Chondrocyte (in vitro differentiated cells): ENCODE measurements at regions not wholly inside any gene's neighbourhood (a gene's known extent, or its start where the extent isn't known, plus 50 kb on each side); places are given as distances from the start of the nearest gene placed in this dataset.
"Not testable (repeated sequence)": the region's sequence is repeated elsewhere in the genome, so short reads cannot be mapped to it uniquely, and the experiment has no call there.

Experiments
- DNase-seq: peaks from one replicate; pipeline ENCODE4 v3.0.0; 2021; ENCODE audit warnings: mixed read lengths, low spot score
- H3K27ac Mint-ChIP-seq: one replicate; pipeline ENCODE4 v1.8.0; 2021; ENCODE audit warnings: mild to moderate bottlenecking, moderate library complexity, mixed read lengths; ENCODE audit not compliant: unreplicated experiment
- H3K27me3 Mint-ChIP-seq: 2 replicates; pipeline ENCODE4 v1.8.0; 2021; ENCODE audit warnings: low read depth, mixed read lengths
- H3K36me3 Mint-ChIP-seq: 2 replicates; pipeline ENCODE4 v1.8.0; 2021; ENCODE audit warnings: low read depth, mixed read lengths
- H3K4me1 Mint-ChIP-seq: 2 replicates; pipeline ENCODE4 v1.8.0; 2021; ENCODE audit warnings: low read depth, mild to moderate bottlenecking, mixed read lengths
- H3K4me3 Mint-ChIP-seq: one replicate; pipeline ENCODE4 v1.8.0; 2021; ENCODE audit warnings: mild to moderate bottlenecking, moderate library complexity, mixed read lengths; ENCODE audit not compliant: unreplicated experiment
- H3K9me3 Mint-ChIP-seq: 2 replicates; pipeline ENCODE4 v1.8.0; 2021; ENCODE audit warnings: low read depth, mixed read lengths
- TF ChIP-seq, protein P1 (sequence below): fragments of 200-600 bp; sonication (generic); IDR thresholded peaks from 2 replicates; pipeline ENCODE4 v1.5.0; 2021; ENCODE audit warnings: antibody characterized with exemption, mild to moderate bottlenecking, moderate library complexity

DNA sequence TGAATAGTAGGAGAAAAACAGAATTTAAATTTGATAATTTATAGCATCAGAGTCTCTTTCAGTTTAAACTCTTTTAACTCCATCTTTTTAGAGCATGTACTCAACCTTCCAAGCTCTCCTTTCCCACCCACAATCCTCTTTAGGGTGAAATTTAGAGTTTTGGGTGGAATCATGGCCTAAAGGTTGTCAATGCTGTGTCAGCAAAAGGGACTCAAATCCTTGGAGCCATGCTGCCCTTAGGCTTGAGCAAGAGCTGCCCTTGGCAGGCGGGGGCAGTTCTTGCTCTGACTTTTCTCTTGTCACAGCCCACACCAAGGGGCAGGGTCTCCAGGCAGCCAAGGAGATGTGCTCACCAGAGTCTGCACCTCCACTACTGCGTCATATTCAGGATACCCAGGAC, 102.4 kb downstream of the MTX3 start:
- Mint-ChIP-seq H3K9me3 (peaks cover 9% of the 10 kb centered on the region), H3K4me3 (no peak overlapping the region), H3K36me3 (no peaks in the 10 kb centered on the region), H3K27me3 (peaks cover 26% of the 10 kb centered on the region), H3K4me1 (no peaks in the 10 kb centered on the region), H3K27ac (no peak overlapping the region)
- TF ChIP-seq, protein P1, sequence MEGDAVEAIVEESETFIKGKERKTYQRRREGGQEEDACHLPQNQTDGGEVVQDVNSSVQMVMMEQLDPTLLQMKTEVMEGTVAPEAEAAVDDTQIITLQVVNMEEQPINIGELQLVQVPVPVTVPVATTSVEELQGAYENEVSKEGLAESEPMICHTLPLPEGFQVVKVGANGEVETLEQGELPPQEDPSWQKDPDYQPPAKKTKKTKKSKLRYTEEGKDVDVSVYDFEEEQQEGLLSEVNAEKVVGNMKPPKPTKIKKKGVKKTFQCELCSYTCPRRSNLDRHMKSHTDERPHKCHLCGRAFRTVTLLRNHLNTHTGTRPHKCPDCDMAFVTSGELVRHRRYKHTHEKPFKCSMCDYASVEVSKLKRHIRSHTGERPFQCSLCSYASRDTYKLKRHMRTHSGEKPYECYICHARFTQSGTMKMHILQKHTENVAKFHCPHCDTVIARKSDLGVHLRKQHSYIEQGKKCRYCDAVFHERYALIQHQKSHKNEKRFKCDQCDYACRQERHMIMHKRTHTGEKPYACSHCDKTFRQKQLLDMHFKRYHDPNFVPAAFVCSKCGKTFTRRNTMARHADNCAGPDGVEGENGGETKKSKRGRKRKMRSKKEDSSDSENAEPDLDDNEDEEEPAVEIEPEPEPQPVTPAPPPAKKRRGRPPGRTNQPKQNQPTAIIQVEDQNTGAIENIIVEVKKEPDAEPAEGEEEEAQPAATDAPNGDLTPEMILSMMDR: no peak
- no peak for DNase-seq

DNA sequence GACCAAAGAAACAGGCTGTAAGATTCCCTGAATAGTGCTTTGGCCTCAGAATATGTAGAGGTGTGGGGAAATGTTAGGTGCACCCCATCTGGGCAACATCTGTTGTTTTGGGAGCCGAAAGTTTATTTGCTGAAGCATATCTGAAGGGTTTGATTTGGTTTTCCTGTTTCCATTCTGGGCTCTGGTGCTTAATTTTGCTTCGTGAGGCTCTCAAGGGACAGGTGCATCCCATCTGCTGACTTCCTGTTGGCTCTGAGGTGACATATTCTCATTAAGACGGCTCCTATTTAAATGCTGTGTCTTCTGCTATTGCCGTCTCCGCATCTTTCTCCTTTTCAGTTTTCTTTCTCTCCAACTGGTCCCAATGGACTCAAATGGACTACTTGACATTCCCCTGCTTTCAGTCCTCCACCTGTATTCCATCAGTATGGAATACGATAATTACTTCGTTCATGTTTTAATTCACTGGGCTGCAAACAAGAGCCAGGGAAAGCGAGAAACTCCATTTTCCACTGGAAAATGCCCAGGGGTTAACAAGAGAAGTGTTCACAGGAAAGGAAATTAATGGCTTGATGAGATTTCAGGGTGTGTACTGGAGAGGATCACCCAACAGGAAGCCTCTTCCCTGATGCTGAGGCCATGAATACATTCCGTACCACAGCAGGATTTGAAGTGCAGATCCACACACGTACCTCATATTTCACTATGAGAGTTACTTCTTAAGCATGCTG, 104.0 kb downstream of the MTX3 start:
- Mint-ChIP-seq H3K27me3 (peaks cover 17% of the 10 kb centered on the region), H3K4me1 (no peaks in the 10 kb centered on the region), H3K9me3 (peaks cover 9% of the 10 kb centered on the region), H3K27ac (no peak overlapping the region), H3K36me3 (no peaks in the 10 kb centered on the region), H3K4me3 (no peak overlapping the region)
- no peak for DNase-seq
- TF ChIP-seq, protein P1: no peak

- no peak overlapping the region for H3K27ac Mint-ChIP-seq
- H3K27me3 Mint-ChIP-seq: peaks cover 21% of the 10 kb centered on the region
- H3K4me3 Mint-ChIP-seq: no peak overlapping the region
- no peaks in the 10 kb centered on the region for H3K36me3 Mint-ChIP-seq
- TF ChIP-seq, protein P1: no peak
- peaks cover 9% of the 10 kb centered on the region for H3K9me3 Mint-ChIP-seq
- DNase-seq: no peak
- no peaks in the 10 kb centered on the region for H3K4me1 Mint-ChIP-seq
These were observed 104.6 kb downstream of the MTX3 start for GRCh38 chr5:79886456-79886855.

DNA sequence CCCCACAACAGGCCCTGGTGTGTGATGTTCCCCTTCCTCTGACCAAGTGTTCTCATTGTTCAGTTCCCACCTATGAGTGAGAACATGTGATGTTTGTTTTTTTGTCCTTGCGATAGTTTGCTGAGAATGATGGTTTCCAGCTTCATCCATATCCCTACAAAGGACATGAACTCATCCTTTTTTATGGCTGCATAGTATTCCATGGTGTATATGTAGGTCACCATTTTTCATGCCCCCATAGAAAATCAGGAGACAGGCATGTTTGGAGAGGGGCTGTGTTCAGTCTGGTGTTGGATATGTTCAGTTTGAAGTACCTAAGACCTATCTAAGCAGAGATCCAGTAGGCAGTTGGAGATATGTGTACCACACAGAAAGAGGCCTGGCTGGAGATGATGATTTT, 111.2 kb downstream of the MTX3 start:
- H3K27ac Mint-ChIP-seq, H3K36me3 Mint-ChIP-seq, DNase-seq, H3K9me3 Mint-ChIP-seq, H3K4me3 Mint-ChIP-seq: not testable (repeated sequence)
- Mint-ChIP-seq H3K27me3 (peaks cover 18% of the 10 kb centered on the region), H3K4me1 (peaks cover 26% of the 10 kb centered on the region)

GRCh38 chr5:79878721-79879336, 112.2 kb downstream of the MTX3 start:
- no peaks in the 10 kb centered on the region for H3K36me3 Mint-ChIP-seq
- peaks cover 12% of the 10 kb centered on the region for H3K27me3 Mint-ChIP-seq
- H3K27ac Mint-ChIP-seq: no peak overlapping the region
- DNase-seq: no peak
- TF ChIP-seq, protein P1: peak; percentile 58
- H3K4me1 Mint-ChIP-seq: peaks cover 35% of the 10 kb centered on the region
- H3K9me3 Mint-ChIP-seq: no peaks in the 10 kb centered on the region
- no peak overlapping the region for H3K4me3 Mint-ChIP-seq
